ENCODE measurements at regions not wholly inside any gene's neighbourhood (a gene's known extent, or its start where the extent isn't known, plus 50 kb on each side); places are given as distances from the start of the nearest gene placed in this dataset.

DNA sequence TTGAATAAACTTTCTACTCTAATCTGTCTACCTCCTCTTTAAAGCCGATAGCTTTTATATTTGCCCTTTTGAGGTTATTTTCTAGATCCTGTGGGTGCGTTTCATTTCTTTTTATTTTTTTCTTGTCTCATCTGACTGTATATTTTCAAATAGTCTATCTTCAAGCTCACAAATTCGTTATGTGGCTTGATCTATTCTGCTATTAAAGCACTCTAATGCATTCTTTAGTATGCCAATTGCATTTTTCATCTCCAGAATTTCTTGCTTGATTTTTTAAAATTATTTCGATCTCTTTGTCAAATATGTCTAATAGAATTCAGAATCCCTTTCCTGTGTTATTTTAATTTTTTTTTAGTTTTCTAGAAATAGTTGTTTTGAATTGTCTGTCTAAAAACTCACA, 172.4 kb downstream of the CYLC2 start:
- no peaks in the 10 kb centered on the region for H3K79me2 ChIP-seq (replicated peaks; ENCODE audit: insufficient read depth)
- H3K9me2 ChIP-seq (ENCODE audit: insufficient read depth) = no peaks in the 10 kb centered on the region
- H3K36me3 Mint-ChIP-seq (ENCODE audit: low read depth) = peaks cover 25% of the 10 kb centered on the region; the same call in 2 of the 3 replicates
- no peaks in the 10 kb centered on the region for H4K20me1 ChIP-seq (replicated peaks; ENCODE audit: insufficient read depth)
- no peak overlapping the region for H3K4me3 ChIP-seq
- no peak overlapping the region for H2AFZ ChIP-seq
- no peaks in the 10 kb centered on the region for H3F3A ChIP-seq (replicated peaks; ENCODE audit: low read depth)
- TF ChIP-seq POLR2AphosphoS5 (IDR thresholded peaks at IDR 0.05; ENCODE audit: low read depth) = no peak
- TF ChIP-seq ZNF114 (CRISPR knock-in tag; IDR thresholded peaks at IDR 0.05) = no peak
- TF ChIP-seq, protein P1, sequence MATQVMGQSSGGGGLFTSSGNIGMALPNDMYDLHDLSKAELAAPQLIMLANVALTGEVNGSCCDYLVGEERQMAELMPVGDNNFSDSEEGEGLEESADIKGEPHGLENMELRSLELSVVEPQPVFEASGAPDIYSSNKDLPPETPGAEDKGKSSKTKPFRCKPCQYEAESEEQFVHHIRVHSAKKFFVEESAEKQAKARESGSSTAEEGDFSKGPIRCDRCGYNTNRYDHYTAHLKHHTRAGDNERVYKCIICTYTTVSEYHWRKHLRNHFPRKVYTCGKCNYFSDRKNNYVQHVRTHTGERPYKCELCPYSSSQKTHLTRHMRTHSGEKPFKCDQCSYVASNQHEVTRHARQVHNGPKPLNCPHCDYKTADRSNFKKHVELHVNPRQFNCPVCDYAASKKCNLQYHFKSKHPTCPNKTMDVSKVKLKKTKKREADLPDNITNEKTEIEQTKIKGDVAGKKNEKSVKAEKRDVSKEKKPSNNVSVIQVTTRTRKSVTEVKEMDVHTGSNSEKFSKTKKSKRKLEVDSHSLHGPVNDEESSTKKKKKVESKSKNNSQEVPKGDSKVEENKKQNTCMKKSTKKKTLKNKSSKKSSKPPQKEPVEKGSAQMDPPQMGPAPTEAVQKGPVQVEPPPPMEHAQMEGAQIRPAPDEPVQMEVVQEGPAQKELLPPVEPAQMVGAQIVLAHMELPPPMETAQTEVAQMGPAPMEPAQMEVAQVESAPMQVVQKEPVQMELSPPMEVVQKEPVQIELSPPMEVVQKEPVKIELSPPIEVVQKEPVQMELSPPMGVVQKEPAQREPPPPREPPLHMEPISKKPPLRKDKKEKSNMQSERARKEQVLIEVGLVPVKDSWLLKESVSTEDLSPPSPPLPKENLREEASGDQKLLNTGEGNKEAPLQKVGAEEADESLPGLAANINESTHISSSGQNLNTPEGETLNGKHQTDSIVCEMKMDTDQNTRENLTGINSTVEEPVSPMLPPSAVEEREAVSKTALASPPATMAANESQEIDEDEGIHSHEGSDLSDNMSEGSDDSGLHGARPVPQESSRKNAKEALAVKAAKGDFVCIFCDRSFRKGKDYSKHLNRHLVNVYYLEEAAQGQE (IDR thresholded peaks at IDR 0.05; ENCODE audit: unreplicated experiment) = no peak
- TF ChIP-seq EZH2phosphoT487 (IDR thresholded peaks at IDR 0.05; ENCODE audit: unreplicated experiment) = no peak
- TF ChIP-seq STAT1 (IDR thresholded peaks at IDR 0.05; ENCODE audit: unreplicated experiment) = no peak
- no peak for TF ChIP-seq JUNB (IDR thresholded peaks at IDR 0.05; ENCODE audit: unreplicated experiment)
- TF ChIP-seq CREB1 (CRISPR knock-in tag; IDR thresholded peaks at IDR 0.05; ENCODE audit: low read depth) = no peak
- TF ChIP-seq ZNF331 (CRISPR knock-in tag; IDR thresholded peaks at IDR 0.05; ENCODE audit: low read depth) = no peak
- TF ChIP-seq EZH2 (IDR thresholded peaks at IDR 0.05; ENCODE audit: low read depth, unreplicated experiment) = no peak
- TF ChIP-seq, protein P2, sequence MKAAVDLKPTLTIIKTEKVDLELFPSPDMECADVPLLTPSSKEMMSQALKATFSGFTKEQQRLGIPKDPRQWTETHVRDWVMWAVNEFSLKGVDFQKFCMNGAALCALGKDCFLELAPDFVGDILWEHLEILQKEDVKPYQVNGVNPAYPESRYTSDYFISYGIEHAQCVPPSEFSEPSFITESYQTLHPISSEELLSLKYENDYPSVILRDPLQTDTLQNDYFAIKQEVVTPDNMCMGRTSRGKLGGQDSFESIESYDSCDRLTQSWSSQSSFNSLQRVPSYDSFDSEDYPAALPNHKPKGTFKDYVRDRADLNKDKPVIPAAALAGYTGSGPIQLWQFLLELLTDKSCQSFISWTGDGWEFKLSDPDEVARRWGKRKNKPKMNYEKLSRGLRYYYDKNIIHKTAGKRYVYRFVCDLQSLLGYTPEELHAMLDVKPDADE (IDR thresholded peaks at IDR 0.05) = no peak
- TF ChIP-seq, protein P3, sequence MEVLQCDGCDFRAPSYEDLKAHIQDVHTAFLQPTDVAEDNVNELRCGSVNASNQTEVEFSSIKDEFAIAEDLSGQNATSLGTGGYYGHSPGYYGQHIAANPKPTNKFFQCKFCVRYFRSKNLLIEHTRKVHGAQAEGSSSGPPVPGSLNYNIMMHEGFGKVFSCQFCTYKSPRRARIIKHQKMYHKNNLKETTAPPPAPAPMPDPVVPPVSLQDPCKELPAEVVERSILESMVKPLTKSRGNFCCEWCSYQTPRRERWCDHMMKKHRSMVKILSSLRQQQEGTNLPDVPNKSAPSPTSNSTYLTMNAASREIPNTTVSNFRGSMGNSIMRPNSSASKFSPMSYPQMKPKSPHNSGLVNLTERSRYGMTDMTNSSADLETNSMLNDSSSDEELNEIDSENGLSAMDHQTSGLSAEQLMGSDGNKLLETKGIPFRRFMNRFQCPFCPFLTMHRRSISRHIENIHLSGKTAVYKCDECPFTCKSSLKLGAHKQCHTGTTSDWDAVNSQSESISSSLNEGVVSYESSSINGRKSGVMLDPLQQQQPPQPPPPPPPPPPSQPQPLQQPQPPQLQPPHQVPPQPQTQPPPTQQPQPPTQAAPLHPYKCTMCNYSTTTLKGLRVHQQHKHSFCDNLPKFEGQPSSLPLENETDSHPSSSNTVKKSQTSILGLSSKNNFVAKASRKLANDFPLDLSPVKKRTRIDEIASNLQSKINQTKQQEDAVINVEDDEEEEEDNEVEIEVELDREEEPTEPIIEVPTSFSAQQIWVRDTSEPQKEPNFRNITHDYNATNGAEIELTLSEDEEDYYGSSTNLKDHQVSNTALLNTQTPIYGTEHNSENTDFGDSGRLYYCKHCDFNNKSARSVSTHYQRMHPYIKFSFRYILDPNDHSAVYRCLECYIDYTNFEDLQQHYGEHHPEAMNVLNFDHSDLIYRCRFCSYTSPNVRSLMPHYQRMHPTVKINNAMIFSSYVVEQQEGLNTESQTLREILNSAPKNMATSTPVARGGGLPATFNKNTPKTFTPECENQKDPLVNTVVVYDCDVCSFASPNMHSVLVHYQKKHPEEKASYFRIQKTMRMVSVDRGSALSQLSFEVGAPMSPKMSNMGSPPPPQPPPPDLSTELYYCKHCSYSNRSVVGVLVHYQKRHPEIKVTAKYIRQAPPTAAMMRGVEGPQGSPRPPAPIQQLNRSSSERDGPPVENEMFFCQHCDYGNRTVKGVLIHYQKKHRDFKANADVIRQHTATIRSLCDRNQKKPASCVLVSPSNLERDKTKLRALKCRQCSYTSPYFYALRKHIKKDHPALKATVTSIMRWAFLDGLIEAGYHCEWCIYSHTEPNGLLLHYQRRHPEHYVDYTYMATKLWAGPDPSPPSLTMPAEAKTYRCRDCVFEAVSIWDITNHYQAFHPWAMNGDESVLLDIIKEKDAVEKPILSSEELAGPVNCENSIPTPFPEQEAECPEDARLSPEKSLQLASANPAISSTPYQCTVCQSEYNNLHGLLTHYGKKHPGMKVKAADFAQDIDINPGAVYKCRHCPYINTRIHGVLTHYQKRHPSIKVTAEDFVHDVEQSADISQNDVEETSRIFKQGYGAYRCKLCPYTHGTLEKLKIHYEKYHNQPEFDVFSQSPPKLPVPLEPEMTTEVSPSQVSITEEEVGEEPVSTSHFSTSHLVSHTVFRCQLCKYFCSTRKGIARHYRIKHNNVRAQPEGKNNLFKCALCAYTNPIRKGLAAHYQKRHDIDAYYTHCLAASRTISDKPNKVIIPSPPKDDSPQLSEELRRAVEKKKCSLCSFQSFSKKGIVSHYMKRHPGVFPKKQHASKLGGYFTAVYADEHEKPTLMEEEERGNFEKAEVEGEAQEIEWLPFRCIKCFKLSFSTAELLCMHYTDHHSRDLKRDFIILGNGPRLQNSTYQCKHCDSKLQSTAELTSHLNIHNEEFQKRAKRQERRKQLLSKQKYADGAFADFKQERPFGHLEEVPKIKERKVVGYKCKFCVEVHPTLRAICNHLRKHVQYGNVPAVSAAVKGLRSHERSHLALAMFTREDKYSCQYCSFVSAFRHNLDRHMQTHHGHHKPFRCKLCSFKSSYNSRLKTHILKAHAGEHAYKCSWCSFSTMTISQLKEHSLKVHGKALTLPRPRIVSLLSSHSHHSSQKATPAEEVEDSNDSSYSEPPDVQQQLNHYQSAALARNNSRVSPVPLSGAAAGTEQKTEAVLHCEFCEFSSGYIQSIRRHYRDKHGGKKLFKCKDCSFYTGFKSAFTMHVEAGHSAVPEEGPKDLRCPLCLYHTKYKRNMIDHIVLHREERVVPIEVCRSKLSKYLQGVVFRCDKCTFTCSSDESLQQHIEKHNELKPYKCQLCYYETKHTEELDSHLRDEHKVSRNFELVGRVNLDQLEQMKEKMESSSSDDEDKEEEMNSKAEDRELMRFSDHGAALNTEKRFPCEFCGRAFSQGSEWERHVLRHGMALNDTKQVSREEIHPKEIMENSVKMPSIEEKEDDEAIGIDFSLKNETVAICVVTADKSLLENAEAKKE (CRISPR knock-in tag; IDR thresholded peaks at IDR 0.05) = no peak
- TF ChIP-seq NANOG (IDR thresholded peaks at IDR 0.05; ENCODE audit: borderline replicate concordance) = no peak
- TF ChIP-seq, protein P4, sequence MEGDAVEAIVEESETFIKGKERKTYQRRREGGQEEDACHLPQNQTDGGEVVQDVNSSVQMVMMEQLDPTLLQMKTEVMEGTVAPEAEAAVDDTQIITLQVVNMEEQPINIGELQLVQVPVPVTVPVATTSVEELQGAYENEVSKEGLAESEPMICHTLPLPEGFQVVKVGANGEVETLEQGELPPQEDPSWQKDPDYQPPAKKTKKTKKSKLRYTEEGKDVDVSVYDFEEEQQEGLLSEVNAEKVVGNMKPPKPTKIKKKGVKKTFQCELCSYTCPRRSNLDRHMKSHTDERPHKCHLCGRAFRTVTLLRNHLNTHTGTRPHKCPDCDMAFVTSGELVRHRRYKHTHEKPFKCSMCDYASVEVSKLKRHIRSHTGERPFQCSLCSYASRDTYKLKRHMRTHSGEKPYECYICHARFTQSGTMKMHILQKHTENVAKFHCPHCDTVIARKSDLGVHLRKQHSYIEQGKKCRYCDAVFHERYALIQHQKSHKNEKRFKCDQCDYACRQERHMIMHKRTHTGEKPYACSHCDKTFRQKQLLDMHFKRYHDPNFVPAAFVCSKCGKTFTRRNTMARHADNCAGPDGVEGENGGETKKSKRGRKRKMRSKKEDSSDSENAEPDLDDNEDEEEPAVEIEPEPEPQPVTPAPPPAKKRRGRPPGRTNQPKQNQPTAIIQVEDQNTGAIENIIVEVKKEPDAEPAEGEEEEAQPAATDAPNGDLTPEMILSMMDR (conservative IDR thresholded peaks at IDR 0.05; ENCODE audit: low read depth in 2 of 2) = no peak
- no peaks in the 10 kb centered on the region for H3K4me1 ChIP-seq (ENCODE audit: insufficient read depth)
- ATAC-seq (no peak), DNase-seq (ENCODE audit: low spot score) (no peak)
- peaks cover 76% of the 10 kb centered on the region for H3K9me3 Mint-ChIP-seq
- H3K27me3 ChIP-seq (ENCODE audit: insufficient read depth) = no peaks in the 10 kb centered on the region
- no peaks in the 10 kb centered on the region for H3K4me1 Mint-ChIP-seq
- H3K4me2 ChIP-seq = no peak overlapping the region
- H3K27me3 Mint-ChIP-seq (ENCODE audit: insufficient read depth, low read depth, poor library complexity) = peaks cover 2% of the 10 kb centered on the region
- H3K27ac ChIP-seq (ENCODE audit: low read depth) = no peak overlapping the region
- no peak overlapping the region for H3K4me3 Mint-ChIP-seq
- H3K27ac Mint-ChIP-seq = no peak overlapping the region
- 0 out of 2 replicates have a peak, but pooled peaks cover 3% of the 10 kb centered on the region for H3K36me3 ChIP-seq (ENCODE audit: insufficient read depth)
